ENCODE measurements at regions not wholly inside any gene's neighbourhood (a gene's known extent, or its start where the extent isn't known, plus 50 kb on each side); places are given as distances from the start of the nearest gene placed in this dataset.
A peak's percentile ranks its signal among the peaks of the same experiment; 100 is the strongest.

GRCh38 chr17:74089869-74090464 is 113.5 kb upstream of the RPL38 start:
- peak; percentile 72 for DNase-seq
- Mint-ChIP-seq H3K4me3 (no peak overlapping the region), H3K4me1 (ENCODE audit: low read depth) (no peaks in the 10 kb centered on the region), H3K27me3 (ENCODE audit: low read depth) (no peaks in the 10 kb centered on the region), H3K36me3 (ENCODE audit: insufficient read depth in 2 of 2) (peaks cover 0 to 3% of the 10 kb centered on the region in 2 donors), H3K9me3 (peaks cover 4% of the 10 kb centered on the region in 2 donors), H3K27ac (no peak overlapping the region)
- peak; percentile 36 to 64 for ATAC-seq (replicated peaks in 1 of 2)

DNA sequence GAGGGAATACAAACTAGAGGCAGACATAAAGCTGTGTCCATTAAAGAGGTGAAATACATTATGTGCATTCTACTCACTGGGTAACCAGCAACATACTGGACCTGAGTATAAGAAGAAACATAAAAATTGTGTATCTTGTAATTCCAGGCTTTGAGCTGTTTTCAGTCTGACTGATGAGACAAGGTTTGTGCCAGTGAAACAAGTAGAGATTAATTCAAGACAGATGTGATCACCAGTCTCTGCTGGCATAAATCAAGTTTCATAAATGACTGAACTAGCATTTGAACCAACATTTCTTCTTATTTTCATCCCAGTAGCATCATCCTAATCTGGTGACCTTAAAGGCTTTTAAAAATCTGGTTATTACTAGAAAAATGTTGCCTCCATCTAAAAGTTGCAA is 108.8 kb upstream of the RPL38 start:
- peaks cover 0 to 2% of the 10 kb centered on the region in 2 donors for H3K36me3 Mint-ChIP-seq (ENCODE audit: insufficient read depth in 2 of 2)
- no peaks in the 10 kb centered on the region for H3K4me1 Mint-ChIP-seq (ENCODE audit: low read depth)
- H3K4me3 Mint-ChIP-seq = no peak overlapping the region
- DNase-seq (no peak), ATAC-seq (replicated peaks in 1 of 2) (no peak)
- H3K9me3 Mint-ChIP-seq = no peaks in the 10 kb centered on the region
- no peak overlapping the region for H3K27ac Mint-ChIP-seq
- H3K27me3 Mint-ChIP-seq (ENCODE audit: low read depth) = no peaks in the 10 kb centered on the region

DNA sequence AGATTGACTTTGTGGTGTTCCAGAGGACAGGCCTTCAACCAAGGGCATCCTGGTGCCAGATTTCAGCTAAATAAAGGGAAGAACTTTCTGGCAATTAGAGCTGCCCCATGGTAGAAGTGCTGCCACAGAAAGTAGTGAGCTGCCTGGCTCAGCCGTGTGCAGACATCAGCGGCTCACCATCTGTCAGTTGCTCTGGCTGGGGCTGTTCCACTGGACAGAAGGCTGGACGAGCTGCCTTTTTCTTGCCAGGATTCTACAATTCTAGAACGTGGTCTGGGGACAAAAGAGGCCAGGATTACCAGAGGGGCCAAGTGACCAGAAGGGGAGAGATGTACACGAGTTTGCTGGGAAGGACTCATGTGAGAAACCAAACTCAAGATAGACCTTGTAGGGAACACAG is 107.0 kb upstream of the RPL38 start:
- Mint-ChIP-seq H3K4me3 (no peak overlapping the region), H3K9me3 (no peaks in the 10 kb centered on the region), H3K27me3 (ENCODE audit: low read depth) (peaks cover 6% of the 10 kb centered on the region)

GRCh38 chr17:74097450-74098135 is 105.9 kb upstream of the RPL38 start:
- DNase-seq (no peak), ATAC-seq (replicated peaks in 1 of 2) (no peak)
- H3K27me3 Mint-ChIP-seq (ENCODE audit: low read depth) = peaks cover 16% of the 10 kb centered on the region
- no peaks in the 10 kb centered on the region for H3K9me3 Mint-ChIP-seq
- H3K36me3 Mint-ChIP-seq (ENCODE audit: insufficient read depth in 2 of 2) = no peaks in the 10 kb centered on the region
- no peak overlapping the region for H3K4me3 Mint-ChIP-seq
- no peaks in the 10 kb centered on the region for H3K4me1 Mint-ChIP-seq (ENCODE audit: low read depth)
- H3K27ac Mint-ChIP-seq = no peak overlapping the region

More for the DNA sequence above, 107.0 kb upstream of the RPL38 start:
- no peaks in the 10 kb centered on the region for H3K4me1 Mint-ChIP-seq (ENCODE audit: low read depth)
- DNase-seq (no peak), ATAC-seq (replicated peaks in 1 of 2) (no peak)
- H3K27ac Mint-ChIP-seq = no peak overlapping the region
- no peaks in the 10 kb centered on the region for H3K36me3 Mint-ChIP-seq (ENCODE audit: insufficient read depth in 2 of 2)

DNA sequence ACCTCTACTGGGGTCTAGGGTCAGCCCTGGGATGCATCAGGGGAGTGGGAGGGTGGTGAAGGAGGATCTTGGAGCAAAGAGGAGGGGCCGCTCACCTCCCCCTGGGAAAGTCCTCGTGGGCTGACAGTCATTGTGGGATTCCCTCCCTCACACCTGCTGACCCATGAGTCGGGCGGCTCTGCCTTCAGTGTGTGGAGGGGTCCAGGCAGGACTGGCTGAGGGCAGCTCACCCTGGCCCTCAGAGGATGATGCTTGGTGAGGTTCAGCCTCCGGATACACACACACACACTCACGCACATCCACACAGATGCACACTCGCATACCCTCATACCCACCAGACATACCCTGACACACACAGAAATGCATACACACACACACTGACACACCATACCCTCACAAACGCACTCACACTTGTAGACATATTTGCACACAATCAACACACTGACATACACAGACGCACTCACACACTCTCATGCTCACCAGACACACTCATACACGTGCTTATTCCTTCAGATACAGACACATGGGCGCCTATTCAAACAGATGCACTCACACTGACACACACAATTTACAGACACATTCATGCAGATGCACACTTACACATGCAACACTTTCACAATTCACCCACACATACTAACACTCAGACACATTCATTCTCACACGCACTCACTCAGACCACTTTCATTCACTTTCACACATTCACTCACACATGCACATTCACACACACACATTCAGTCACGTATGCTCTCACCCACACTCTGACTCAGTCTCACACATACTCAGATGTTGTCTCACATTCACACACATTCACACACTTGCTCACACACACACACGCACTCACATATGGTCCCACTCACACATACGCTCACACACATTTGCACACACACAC is 105.1 kb upstream of the RPL38 start:
- no peak overlapping the region for H3K27ac Mint-ChIP-seq
- peaks cover 21% of the 10 kb centered on the region for H3K27me3 Mint-ChIP-seq (ENCODE audit: low read depth)
- no peaks in the 10 kb centered on the region for H3K36me3 Mint-ChIP-seq (ENCODE audit: insufficient read depth in 2 of 2)
- no peak for ATAC-seq (replicated peaks in 1 of 2)
- H3K4me3 Mint-ChIP-seq = no peak overlapping the region
- H3K9me3 Mint-ChIP-seq = no peaks in the 10 kb centered on the region
- DNase-seq = no peak
- H3K4me1 Mint-ChIP-seq (ENCODE audit: low read depth) = no peaks in the 10 kb centered on the region

DNA sequence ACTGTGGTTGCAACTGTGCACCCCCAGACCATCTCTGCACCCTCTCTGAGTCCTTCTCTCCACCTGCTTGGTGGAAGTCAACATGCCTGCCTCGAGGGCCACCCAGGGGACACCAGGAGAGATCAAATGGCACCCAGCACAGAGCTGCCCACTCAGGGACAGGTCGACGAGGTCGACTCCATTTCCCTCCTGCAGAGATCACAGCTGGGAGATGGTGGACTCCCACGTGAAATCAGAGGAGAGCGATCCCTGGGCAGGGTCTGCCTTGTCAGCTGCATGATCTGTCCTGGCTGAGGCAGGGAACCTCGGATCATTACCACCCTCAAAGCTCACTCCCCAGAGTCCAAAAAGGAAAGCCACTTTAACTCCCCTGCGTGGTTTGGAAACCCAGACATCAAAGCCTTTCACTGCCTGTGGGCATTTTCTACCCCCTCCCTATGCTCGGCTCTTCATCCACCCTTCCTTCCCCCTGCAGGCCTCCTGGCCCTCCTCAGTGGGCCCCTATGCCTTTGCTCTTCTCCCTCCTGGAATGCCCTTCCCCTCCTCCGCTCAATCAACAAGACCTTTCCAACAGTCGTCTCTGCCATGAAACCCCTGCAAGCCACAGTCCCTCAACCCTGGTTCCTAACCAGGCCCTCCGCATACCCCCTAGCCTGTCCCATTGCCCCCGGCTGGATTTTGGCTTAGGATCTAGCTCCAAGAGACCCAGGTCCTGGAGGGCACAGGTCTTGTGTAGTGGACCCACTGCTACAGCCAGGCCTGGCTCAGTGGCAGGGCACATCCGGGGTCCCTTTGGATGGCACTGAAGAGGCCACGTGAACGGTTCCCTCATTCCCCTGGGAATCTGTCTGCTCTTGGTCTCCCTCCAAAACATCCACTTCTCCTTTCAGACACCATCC is 103.8 kb upstream of the RPL38 start:
- ATAC-seq (replicated peaks in 1 of 2) = no peak
- H3K36me3 Mint-ChIP-seq (ENCODE audit: insufficient read depth in 2 of 2) = no peaks in the 10 kb centered on the region
- no peak for DNase-seq
- H3K4me3 Mint-ChIP-seq = no peak overlapping the region
- H3K27me3 Mint-ChIP-seq (ENCODE audit: low read depth) = peaks cover 21% of the 10 kb centered on the region
- no peaks in the 10 kb centered on the region for H3K9me3 Mint-ChIP-seq
- H3K4me1 Mint-ChIP-seq (ENCODE audit: low read depth) = no peaks in the 10 kb centered on the region
- H3K27ac Mint-ChIP-seq = no peak overlapping the region

GRCh38 chr17:74104921-74105320 is 98.6 kb upstream of the RPL38 start:
- Mint-ChIP-seq H3K4me3 (no peak overlapping the region), H3K9me3 (no peaks in the 10 kb centered on the region), H3K36me3 (ENCODE audit: insufficient read depth in 2 of 2) (no peaks in the 10 kb centered on the region), H3K27ac (no peak overlapping the region), H3K27me3 (ENCODE audit: low read depth) (peaks cover 37% of the 10 kb centered on the region), H3K4me1 (ENCODE audit: low read depth) (no peaks in the 10 kb centered on the region)
- DNase-seq = no peak
- ATAC-seq (replicated peaks in 1 of 2) = no peak

DNA sequence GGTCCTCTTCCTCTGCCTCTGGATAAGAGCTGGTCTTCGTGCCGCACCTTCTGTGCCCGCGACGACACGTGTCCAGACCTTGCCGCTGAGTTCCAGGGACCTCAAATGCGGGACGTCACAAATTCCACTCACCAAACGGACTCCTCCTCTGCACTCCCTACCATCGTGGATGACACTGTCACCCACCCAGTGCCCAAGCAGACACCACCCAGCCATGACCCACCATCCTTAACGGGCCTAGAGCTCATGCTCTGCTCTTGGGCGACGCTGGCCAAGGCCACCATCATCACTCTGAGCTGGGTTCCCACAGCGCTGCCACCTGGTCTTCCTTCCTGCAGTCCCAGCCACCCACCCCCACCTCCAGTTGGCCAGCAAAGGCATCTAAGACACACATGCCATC is 96.4 kb upstream of the RPL38 start:
- Mint-ChIP-seq H3K36me3 (ENCODE audit: insufficient read depth in 2 of 2) (no peaks in the 10 kb centered on the region), H3K27me3 (ENCODE audit: low read depth) (peaks cover 26% of the 10 kb centered on the region), H3K4me3 (no peak overlapping the region), H3K4me1 (ENCODE audit: low read depth) (no peaks in the 10 kb centered on the region), H3K9me3 (no peaks in the 10 kb centered on the region), H3K27ac (no peak overlapping the region)
- ATAC-seq (replicated peaks in 1 of 2) = no peak
- no peak for DNase-seq

DNA sequence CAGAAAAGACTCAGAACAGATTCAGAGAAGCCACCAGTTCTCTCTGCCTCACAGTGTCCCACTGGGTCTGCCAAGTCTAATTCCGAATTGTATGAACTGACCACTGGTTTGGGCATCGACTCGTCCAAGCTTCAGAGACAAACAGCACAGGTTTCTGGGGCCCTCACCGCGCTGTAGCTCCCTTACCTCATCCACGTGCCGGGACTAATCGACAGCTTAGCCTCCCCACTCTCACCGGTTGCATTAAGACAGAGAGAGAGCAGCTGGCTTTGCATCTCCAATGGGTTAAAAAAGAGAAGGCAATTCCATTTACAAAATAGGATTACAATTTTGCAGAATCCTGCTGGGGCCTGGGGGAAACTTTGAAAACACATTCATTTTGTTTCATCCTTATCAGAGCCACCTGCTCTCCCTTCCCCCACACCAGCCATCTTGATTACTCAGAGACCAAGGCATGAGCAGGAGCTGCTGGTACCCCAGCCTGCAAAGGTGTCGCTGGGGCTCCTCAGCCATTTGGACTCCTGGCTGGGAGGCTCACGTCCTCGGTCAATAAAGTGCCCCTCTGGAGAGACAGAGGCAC is 95.3 kb upstream of the RPL38 start:
- no peak overlapping the region for H3K4me3 Mint-ChIP-seq
- H3K9me3 Mint-ChIP-seq = no peaks in the 10 kb centered on the region
- no peak for DNase-seq
- H3K4me1 Mint-ChIP-seq (ENCODE audit: low read depth) = no peaks in the 10 kb centered on the region
- H3K27me3 Mint-ChIP-seq (ENCODE audit: low read depth) = peaks cover 16% of the 10 kb centered on the region
- H3K36me3 Mint-ChIP-seq (ENCODE audit: insufficient read depth in 2 of 2) = no peaks in the 10 kb centered on the region
- no peak overlapping the region for H3K27ac Mint-ChIP-seq
- no peak for ATAC-seq (replicated peaks in 1 of 2)

GRCh38 chr17:74110467-74110866 is 93.0 kb upstream of the RPL38 start:
- Mint-ChIP-seq H3K36me3 (ENCODE audit: insufficient read depth in 2 of 2) (no peaks in the 10 kb centered on the region), H3K9me3 (no peaks in the 10 kb centered on the region), H3K4me3 (no peak overlapping the region), H3K4me1 (ENCODE audit: low read depth) (no peaks in the 10 kb centered on the region), H3K27me3 (ENCODE audit: low read depth) (peaks cover 21% of the 10 kb centered on the region), H3K27ac (no peak overlapping the region)
- ATAC-seq (replicated peaks in 1 of 2) = no peak
- DNase-seq = no peak

GRCh38 chr17:74113326-74113725 is 90.2 kb upstream of the RPL38 start:
- ATAC-seq (replicated peaks in 1 of 2) = no peak
- H3K4me1 Mint-ChIP-seq (ENCODE audit: low read depth) = peaks cover 4% of the 10 kb centered on the region
- H3K36me3 Mint-ChIP-seq (ENCODE audit: insufficient read depth in 2 of 2) = no peaks in the 10 kb centered on the region
- H3K4me3 Mint-ChIP-seq = no peak overlapping the region
- H3K9me3 Mint-ChIP-seq = no peaks in the 10 kb centered on the region
- no peak for DNase-seq
- H3K27ac Mint-ChIP-seq = no peak overlapping the region
- peaks cover 30% of the 10 kb centered on the region for H3K27me3 Mint-ChIP-seq (ENCODE audit: low read depth)

GRCh38 chr17:74113952-74114351 is 89.5 kb upstream of the RPL38 start:
- peaks cover 4% of the 10 kb centered on the region for H3K4me1 Mint-ChIP-seq (ENCODE audit: low read depth)
- H3K4me3 Mint-ChIP-seq = no peak overlapping the region
- H3K27ac Mint-ChIP-seq = no peak overlapping the region
- H3K36me3 Mint-ChIP-seq (ENCODE audit: insufficient read depth in 2 of 2) = no peaks in the 10 kb centered on the region
- H3K27me3 Mint-ChIP-seq (ENCODE audit: low read depth) = peaks cover 27% of the 10 kb centered on the region
- DNase-seq (no peak), ATAC-seq (replicated peaks in 1 of 2) (no peak)
- no peaks in the 10 kb centered on the region for H3K9me3 Mint-ChIP-seq

Measured in activated T-cell treated with anti-CD3 and anti-CD28 coated beads, Interleukin-2, amount 50 U/mL, for 72 hours (primary cell).